Heart right ventricle (tissue), 16 donors: ENCODE measurements at regions not wholly inside any gene's neighbourhood (a gene's known extent, or its start where the extent isn't known, plus 50 kb on each side); places are given as distances from the start of the nearest gene placed in this dataset.

Experiments used
- ATAC-seq, 8 donors: fragments of 200-7000 bp; cut with Tn5 transposase; one replicate each; pipeline ENCODE4 v1.9.1; 2020; ENCODE audit warnings: mild to moderate bottlenecking in 8 of 8, moderate library complexity in 8 of 8, moderate number of reproducible peaks in 1 of 8
- DNase-seq, 2 donors: peaks; one replicate each; pipeline ENCODE4 v3.0.0-alpha.2; 2020
- H3K27ac ChIP-seq, 10 donors: fragments of 200-600 bp; sonication (generic) in 2 of 10; one replicate each; pipeline versions ENCODE4 v1.5.0 to v1.8.0; 2020 to 2022; ENCODE audit warnings: mild to moderate bottlenecking in 3 of 10
- H3K27me3 ChIP-seq, 7 donors: fragments of 200-600 bp; one replicate each; pipeline ENCODE4 v1.8.0; 2021 to 2022; ENCODE audit warnings: mild to moderate bottlenecking in 2 of 7
- H3K36me3 ChIP-seq, 9 donors: fragments of 200-600 bp; sonication (generic) in 1 of 9; one replicate each; pipeline versions ENCODE4 v1.5.0 to v1.8.0; 2020 to 2022; ENCODE audit warnings: mild to moderate bottlenecking in 2 of 9
- H3K4me1 ChIP-seq, 9 donors: fragments of 200-600 bp; sonication (generic) in 1 of 9; one replicate each; pipeline versions ENCODE4 v1.5.0 to v1.8.0; 2020 to 2022; ENCODE audit warnings: mild to moderate bottlenecking in 4 of 9
- H3K4me3 ChIP-seq, 10 donors: fragments of 200-600 bp; sonication (generic) in 2 of 10; one replicate each; pipeline versions ENCODE4 v1.5.0 to v1.8.0; 2020 to 2022; ENCODE audit warnings: mild to moderate bottlenecking in 7 of 10, moderate library complexity in 2 of 10
- H3K9me3 ChIP-seq, 11 donors: fragments of 200-600 bp in 10 of 11; sonication (generic) in 2 of 11; one replicate each; pipeline versions ENCODE4 v1.5.0 to v1.8.0; 2013 to 2022; ENCODE audit warnings: mild to moderate bottlenecking in 2 of 11, control low read depth in 1 of 11, moderate library complexity in 1 of 11
- CTCF ChIP-seq, 9 donors: fragments of 200-600 bp; sonication (generic) in 2 of 9; IDR thresholded peaks; one replicate each; pipeline versions ENCODE4 v1.5.0 to v1.8.0; 2021 to 2022; ENCODE audit warnings: antibody characterized with exemption in 9 of 9, mild to moderate bottlenecking in 5 of 9, moderate library complexity in 1 of 9
- WGBS, 2 donors: extraction: QIAGEN DNeasy Blood & Tissue Kit; methylation state at CpG; one replicate each; pipeline ENCODE4 v1.1.7; 2013; ENCODE audit warnings: inconsistent platforms in 1 of 2; 5-methylcytosine and 5-hydroxymethylcytosine counted together
- intact Hi-C, 10 donors: fragments of 100-400 bp; cut with DNase I; formaldehyde crosslinking; loops; one replicate each; pipeline versions ENCODE4 v1.11.1 to v1.14.2; 2022
- donor health status: Arrhythmogenic right ventricular cardiomyopathy.
- donor health status: ischemic (EF 13 %, LVEDD 7.1; RV severe dilation, severe dysfunction).
- donor health status: healthy with polysubstance abuse.
- donor health status: DM: no; HTN: yes; CAD: no.
- donor health status: DM: no; HTN: no; CAD: no.
- donor health status: ischemic (EF 25% LVEDD 6.9; RV normal size, moderate dysfunction).
- donor health status: ischemic (EF 25% LVEDD 5.7; RV mildly dilated, moderate dysfunction).
- donor health status: healthy.
- donor health status: DM: yes; HTN: yes; CAD: no.
- donor health status: Ischemic cardiomyopathy.
- donor health status: ischemic (EF 35%, LVEDD 5.7; RV mildly dilated, moderate dysfunction).
- donor health status: nonischemic (EF 11% LVEDD 7.7; RV severe dilation, severe dysfunction).
- donor health status: DM: yes; HTN: yes; CAD: no.
- donor health status: PGD.
- donor health status: ischemic (EF 29% LVEDD 5.4; RV normal size, mild dysfunction).
- donor health status: nonischemic (EF 23%, LVEDD 6.1; RV moderate dilation, normal function).

DNA sequence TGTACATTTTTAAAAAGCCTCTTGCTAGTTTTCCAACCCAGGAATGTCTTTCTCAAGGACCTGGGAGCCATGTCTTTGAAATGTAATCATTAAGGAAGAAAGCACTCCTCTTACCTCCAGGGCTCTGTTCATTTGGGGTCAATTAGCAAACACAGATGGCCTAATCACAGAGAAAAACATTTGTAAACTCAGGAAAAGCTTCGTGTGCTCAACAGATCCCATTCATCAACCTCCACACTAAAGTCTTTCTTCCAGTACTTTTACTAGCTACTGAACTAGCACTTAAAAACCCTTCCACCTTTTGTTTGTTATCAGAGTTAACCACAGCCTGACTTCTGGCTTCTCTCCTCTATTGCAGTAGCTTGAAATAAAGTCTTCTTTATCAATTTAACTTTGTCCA, 441.4 kb downstream of the PCDH20 start:
- no peak overlapping the region for H3K27ac ChIP-seq
- no peaks in the 10 kb centered on the region for H3K36me3 ChIP-seq
- no peak overlapping the region for H3K4me3 ChIP-seq
- no peak for TF ChIP-seq CTCF (IDR thresholded peaks at IDR 0.05)
- H3K27me3 ChIP-seq, result no peaks in the 10 kb centered on the region
- peaks cover 0 to 11% (median 0%) of the 10 kb centered on the region in 9 donors for H3K4me1 ChIP-seq
- 41 to 62% methylated on average over 1 of the region's 1 CpG for WGBS, 2 donors
- DNase-seq (no peak), ATAC-seq (no peak)
- peaks cover 0 to 10% (median 0%) of the 10 kb centered on the region in 11 donors for H3K9me3 ChIP-seq
- intact Hi-C loops, result loop anchor here in 1 of 10 donors (10.0 kb wide), 1 partner anchor 191 kb away; no protein-coding TSS in a partner anchor

GRCh38 chr13:60973529-60973928, 442.1 kb downstream of the PCDH20 start:
- intact Hi-C loops, result loop anchor here in 1 of 10 donors (10.0 kb wide), 1 partner anchor 191 kb away; no protein-coding TSS in a partner anchor
- no peak overlapping the region for H3K4me3 ChIP-seq
- no peak for DNase-seq
- H3K27me3 ChIP-seq, result no peaks in the 10 kb centered on the region
- no peak for TF ChIP-seq CTCF (IDR thresholded peaks at IDR 0.05)
- H3K27ac ChIP-seq, result no peak overlapping the region
- H3K36me3 ChIP-seq, result no peaks in the 10 kb centered on the region
- H3K4me1 ChIP-seq, result peaks cover 0 to 11% (median 0%) of the 10 kb centered on the region in 9 donors
- H3K9me3 ChIP-seq, result peaks cover 0 to 10% (median 0%) of the 10 kb centered on the region in 11 donors
- ATAC-seq, result peak in 1 of 8 donors; percentile 46
- 42 to 63% methylated on average over 6 of the region's 6 CpGs for WGBS, 2 donors

DNA sequence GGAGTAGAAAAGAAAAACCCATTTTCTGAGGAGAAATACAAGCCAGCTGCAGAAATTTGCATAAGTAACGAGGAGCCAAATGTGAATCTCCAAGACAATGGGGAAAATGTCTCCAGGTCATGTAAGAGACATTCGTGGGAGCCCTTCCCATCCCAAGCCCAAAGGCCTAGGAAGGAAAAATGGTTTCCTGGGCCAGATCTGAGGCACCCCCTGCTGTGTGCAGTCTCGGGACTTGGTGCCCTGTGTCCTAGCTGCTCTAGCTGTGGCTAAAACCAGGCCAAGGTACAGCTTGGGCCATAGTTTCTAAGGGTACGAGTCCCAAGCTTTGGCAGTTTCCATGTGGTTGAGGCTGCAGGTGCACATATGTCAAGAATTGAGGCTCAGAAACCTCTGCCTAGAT, 444.9 kb downstream of the PCDH20 start:
- WGBS, 2 donors, result 66 to 67% methylated on average over 4 of the region's 4 CpGs
- no peak overlapping the region for H3K27ac ChIP-seq
- no peak for ATAC-seq

DNA sequence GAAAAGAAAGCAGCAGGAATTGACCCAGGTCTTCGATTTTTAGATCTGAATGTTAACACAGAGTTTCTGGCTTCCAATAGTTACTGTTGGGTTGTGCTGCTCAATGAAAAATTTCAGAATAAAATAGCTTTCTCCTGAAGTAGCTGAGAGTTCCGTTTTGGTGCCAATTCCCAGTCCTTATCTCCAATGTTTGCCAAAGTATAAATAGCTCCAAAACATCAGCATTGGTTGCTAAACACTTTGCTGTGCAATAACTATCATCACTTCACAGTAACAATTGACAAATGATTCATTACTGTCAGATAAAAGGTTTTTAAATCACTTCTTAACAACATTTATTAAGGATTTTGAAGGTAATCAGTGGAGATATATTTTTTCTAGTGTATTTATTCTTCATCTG, 446.0 kb downstream of the PCDH20 start:
- peaks cover 0 to 11% (median 0%) of the 10 kb centered on the region in 9 donors for H3K4me1 ChIP-seq
- H3K36me3 ChIP-seq, result no peaks in the 10 kb centered on the region
- no peak for TF ChIP-seq CTCF (IDR thresholded peaks at IDR 0.05)
- intact Hi-C loops, result loop anchor here in 1 of 10 donors (10.0 kb wide), 1 partner anchor 195 kb away; no protein-coding TSS in a partner anchor
- H3K4me3 ChIP-seq, result no peak overlapping the region
- H3K27ac ChIP-seq, result no peak overlapping the region
- H3K9me3 ChIP-seq, result peaks cover 0 to 6% (median 0%) of the 10 kb centered on the region in 11 donors
- no peaks in the 10 kb centered on the region for H3K27me3 ChIP-seq
- ATAC-seq (peak in 5 of 8 donors; percentile 29 to 86 (median 56)), DNase-seq (no peak)
- 22 to 24% methylated on average over 2 of the region's 2 CpGs for WGBS, 2 donors

More for the DNA sequence above, 444.9 kb downstream of the PCDH20 start:
- no peak for TF ChIP-seq CTCF (IDR thresholded peaks at IDR 0.05)
- Histone ChIP-seq H3K4me1 (peaks cover 0 to 11% (median 0%) of the 10 kb centered on the region in 9 donors), H3K36me3 (no peaks in the 10 kb centered on the region), H3K4me3 (no peak overlapping the region), H3K9me3 (peaks cover 0 to 10% (median 0%) of the 10 kb centered on the region in 11 donors), H3K27me3 (no peaks in the 10 kb centered on the region)
- no peak for DNase-seq
- intact Hi-C loops, result loop anchor here in 1 of 10 donors (10.0 kb wide), 1 partner anchor 194 kb away; no protein-coding TSS in a partner anchor
